ENCODE measurements at regions not wholly inside any gene's neighbourhood (a gene's known extent, or its start where the extent isn't known, plus 50 kb on each side); places are given as distances from the start of the nearest gene placed in this dataset.

- no peak for DNase-seq
Observed at GRCh38 chr21:35349376-35350080, 300.4 kb upstream of the RUNX1 start.

- no peak for DNase-seq
Observed at GRCh38 chr21:35348686-35349085, 299.6 kb upstream of the RUNX1 start.

GRCh38 chr21:35346697-35347096 lies 297.6 kb upstream of the RUNX1 start:
- DNase-seq = no peak

GRCh38 chr21:35345954-35346353 lies 296.9 kb upstream of the RUNX1 start:
- DNase-seq = no peak

GRCh38 chr21:35344582-35344981 lies 295.5 kb upstream of the RUNX1 start:
- DNase-seq = no peak

GRCh38 chr21:35343046-35343819 lies 294.1 kb upstream of the RUNX1 start:
- no peak for DNase-seq

- DNase-seq = no peak
Observed at GRCh38 chr21:35342440-35342839, 293.3 kb upstream of the RUNX1 start.

GRCh38 chr21:35340273-35340672 lies 291.2 kb upstream of the RUNX1 start:
- no peak for DNase-seq

GRCh38 chr21:35338881-35339632 lies 290.0 kb upstream of the RUNX1 start:
- no peak for DNase-seq

- no peak for DNase-seq
Observed at GRCh38 chr21:35338281-35338680, 289.2 kb upstream of the RUNX1 start.

- no peak for DNase-seq
Observed at GRCh38 chr21:35337573-35337972, 288.5 kb upstream of the RUNX1 start.

GRCh38 chr21:35336534-35336933 lies 287.4 kb upstream of the RUNX1 start:
- DNase-seq = no peak

GRCh38 chr21:35335951-35336446 lies 286.9 kb upstream of the RUNX1 start:
- no peak for DNase-seq

GRCh38 chr21:35333831-35334618 lies 284.9 kb upstream of the RUNX1 start:
- DNase-seq = no peak

GRCh38 chr21:35332841-35333426 lies 283.8 kb upstream of the RUNX1 start:
- DNase-seq = no peak

- DNase-seq = no peak
Observed at GRCh38 chr21:35329940-35330660, 281.0 kb upstream of the RUNX1 start.

GRCh38 chr21:35328856-35329455 lies 279.9 kb upstream of the RUNX1 start:
- no peak for DNase-seq

- no peak for DNase-seq
Observed at GRCh38 chr21:35326677-35327076, 277.6 kb upstream of the RUNX1 start.

GRCh38 chr21:35325953-35326352 lies 276.9 kb upstream of the RUNX1 start:
- DNase-seq = no peak

GRCh38 chr21:35324372-35325220 lies 275.5 kb upstream of the RUNX1 start:
- DNase-seq = no peak
